Neural progenitor cell (in vitro differentiated cells): ENCODE measurements at regions not wholly inside any gene's neighbourhood (a gene's known extent, or its start where the extent isn't known, plus 50 kb on each side); places are given as distances from the start of the nearest gene placed in this dataset.
A peak's percentile ranks its signal among the peaks of the same experiment; 100 is the strongest.

Experiments
- DNase-seq: peaks from one replicate; pipeline ENCODE4 v3.0.0-alpha.2; 2016; ENCODE audit warnings: low spot score
- H2AFZ ChIP-seq: fragments of 200-600 bp; sonication (generic); replicated peaks from 2 replicates; pipeline ENCODE4 v1.6.1; 2016; ENCODE audit warnings: antibody characterized with exemption
- H3F3A ChIP-seq: fragments of 200-600 bp; sonication (generic); 2 replicates; pipeline ENCODE4 v1.6.1; 2016; ENCODE audit warnings: antibody characterized with exemption, low read depth
- H3K27ac ChIP-seq: fragments of 200-600 bp; sonication (generic); 2 replicates; pipeline ENCODE4 v1.5.1; 2016; ENCODE audit warnings: mild to moderate bottlenecking
- H3K27me3 ChIP-seq: fragments of 200-600 bp; sonication (generic); 2 replicates; pipeline ENCODE4 v1.6.1; 2016; ENCODE audit warnings: mild to moderate bottlenecking, moderate library complexity
- H3K36me3 ChIP-seq: fragments of 200-600 bp; sonication (generic); 2 replicates; pipeline ENCODE4 v1.5.1; 2016
- H3K4me1 ChIP-seq: fragments of 200-600 bp; sonication (generic); 2 replicates; pipeline ENCODE4 v1.6.1; 2016; ENCODE audit warnings: mixed run types
- H3K4me2 ChIP-seq: fragments of 200-600 bp; sonication (generic); 2 replicates; pipeline ENCODE4 v1.6.1; 2016
- H3K4me3 ChIP-seq: fragments of 200-600 bp; sonication (generic); 2 replicates; pipeline ENCODE4 v1.5.1; 2016
- H3K79me2 ChIP-seq: fragments of 200-600 bp; sonication (generic); 2 replicates; pipeline ENCODE4 v1.6.1; 2016; ENCODE audit warnings: low read depth
- H3K9ac ChIP-seq: fragments of 200-600 bp; sonication (generic); 2 replicates; pipeline ENCODE4 v1.6.1; 2016
- H3K9me3 ChIP-seq: fragments of 200-600 bp; sonication (generic); 2 replicates; pipeline ENCODE4 v1.5.1; 2016; ENCODE audit warnings: low read depth
- H4K20me1 ChIP-seq: fragments of 200-600 bp; sonication (generic); 2 replicates; pipeline ENCODE4 v1.6.1; 2016; ENCODE audit warnings: low read depth
- H3K27ac Mint-ChIP-seq: 3 replicates; pipeline ENCODE4 v1.8.0; 2021; ENCODE audit warnings: mixed read lengths
- H3K27me3 Mint-ChIP-seq: 2 replicates; pipeline ENCODE4 v1.8.0; 2022; ENCODE audit warnings: low read depth, mild to moderate bottlenecking, inconsistent platforms, moderate library complexity, mixed read lengths; ENCODE audit not compliant: insufficient read depth
- H3K36me3 Mint-ChIP-seq: 3 replicates; pipeline ENCODE4 v1.8.0; 2021; ENCODE audit warnings: mixed read lengths
- H3K4me1 Mint-ChIP-seq: 3 replicates; pipeline ENCODE4 v1.8.0; 2021; ENCODE audit warnings: mixed read lengths
- H3K4me3 Mint-ChIP-seq: 3 replicates; pipeline ENCODE4 v1.8.0; 2021; ENCODE audit warnings: mild to moderate bottlenecking, moderate library complexity, mixed read lengths
- H3K9me3 Mint-ChIP-seq: 3 replicates; pipeline ENCODE4 v1.8.0; 2020; ENCODE audit warnings: mixed read lengths
- CTCF ChIP-seq: fragments of 200-600 bp; sonication (generic); IDR thresholded peaks from 2 replicates; pipeline ENCODE4 v1.5.1; 2017; ENCODE audit warnings: antibody characterized with exemption, mild to moderate bottlenecking
- EZH2 ChIP-seq: fragments of 200-600 bp; sonication (generic); IDR thresholded peaks from 2 replicates; pipeline ENCODE4 v1.6.1; 2017; ENCODE audit warnings: antibody characterized with exemption, mild to moderate bottlenecking, moderate library complexity
- EZH2phosphoT487 ChIP-seq: fragments of 200-600 bp; sonication (generic); IDR thresholded peaks from 2 replicates; pipeline ENCODE4 v1.6.1; 2017; ENCODE audit warnings: antibody characterized with exemption

GRCh38 chr11:15333407-15333806, 218.7 kb downstream of the INSC start:
- H3K9me3 Mint-ChIP-seq, result no peaks in the 10 kb centered on the region
- peaks cover 9% of the 10 kb centered on the region for H3K27me3 Mint-ChIP-seq
- Histone ChIP-seq H3K27me3 (no peaks in the 10 kb centered on the region), H3K4me1 (peaks cover 12% of the 10 kb centered on the region), H4K20me1 (no peaks in the 10 kb centered on the region), H3F3A (no peaks in the 10 kb centered on the region), H3K4me3 (no peak overlapping the region), H3K9ac (no peak overlapping the region), H3K9me3 (no peaks in the 10 kb centered on the region), H3K4me2 (no peak overlapping the region), H2AFZ (no peak overlapping the region), H3K27ac (no peak overlapping the region), H3K79me2 (no peaks in the 10 kb centered on the region), H3K36me3 (no peaks in the 10 kb centered on the region)
- no peak for DNase-seq
- no peak overlapping the region for H3K4me3 Mint-ChIP-seq
- H3K4me1 Mint-ChIP-seq, result no peaks in the 10 kb centered on the region
- TF ChIP-seq CTCF, result no peak
- no peaks in the 10 kb centered on the region for H3K36me3 Mint-ChIP-seq
- no peak overlapping the region for H3K27ac Mint-ChIP-seq

GRCh38 chr11:15334766-15335165, 220.0 kb downstream of the INSC start:
- H2AFZ ChIP-seq, result no peak overlapping the region
- no peaks in the 10 kb centered on the region for H3K36me3 ChIP-seq
- H3K27me3 ChIP-seq, result no peaks in the 10 kb centered on the region
- no peaks in the 10 kb centered on the region for H3K4me1 Mint-ChIP-seq
- H3K79me2 ChIP-seq, result no peaks in the 10 kb centered on the region
- H4K20me1 ChIP-seq, result no peaks in the 10 kb centered on the region
- no peak overlapping the region for H3K27ac Mint-ChIP-seq
- H3K9ac ChIP-seq, result no peak overlapping the region
- H3F3A ChIP-seq, result no peaks in the 10 kb centered on the region
- H3K9me3 ChIP-seq, result no peaks in the 10 kb centered on the region
- no peak overlapping the region for H3K27ac ChIP-seq
- peaks cover 9% of the 10 kb centered on the region for H3K27me3 Mint-ChIP-seq
- no peak overlapping the region for H3K4me3 ChIP-seq
- DNase-seq, result no peak
- H3K36me3 Mint-ChIP-seq, result peaks cover 2% of the 10 kb centered on the region
- H3K4me3 Mint-ChIP-seq, result no peak overlapping the region
- H3K4me2 ChIP-seq, result no peak overlapping the region
- no peak for TF ChIP-seq EZH2
- TF ChIP-seq EZH2phosphoT487, result no peak
- TF ChIP-seq CTCF, result no peak
- H3K9me3 Mint-ChIP-seq, result peaks cover 6% of the 10 kb centered on the region
- H3K4me1 ChIP-seq, result peaks cover 12% of the 10 kb centered on the region

GRCh38 chr11:15336021-15336420, 221.3 kb downstream of the INSC start:
- no peak overlapping the region for H3K4me3 ChIP-seq
- no peak overlapping the region for H3K4me3 Mint-ChIP-seq
- no peaks in the 10 kb centered on the region for H3K27me3 ChIP-seq
- TF ChIP-seq CTCF, result no peak
- no peak for TF ChIP-seq EZH2
- TF ChIP-seq EZH2phosphoT487, result no peak
- H3K79me2 ChIP-seq, result no peaks in the 10 kb centered on the region
- no peak overlapping the region for H3K27ac ChIP-seq
- H3K9me3 ChIP-seq, result peaks cover 3% of the 10 kb centered on the region
- H3K4me2 ChIP-seq, result no peak overlapping the region
- H3K36me3 ChIP-seq, result no peaks in the 10 kb centered on the region
- peaks cover 4% of the 10 kb centered on the region for H3K4me1 Mint-ChIP-seq
- H4K20me1 ChIP-seq, result no peaks in the 10 kb centered on the region
- peaks cover 2% of the 10 kb centered on the region for H3K36me3 Mint-ChIP-seq
- H3K9me3 Mint-ChIP-seq, result peaks cover 17% of the 10 kb centered on the region
- H3K9ac ChIP-seq, result no peak overlapping the region
- no peaks in the 10 kb centered on the region for H3F3A ChIP-seq
- H3K27ac Mint-ChIP-seq, result no peak overlapping the region
- DNase-seq, result peak; percentile 41
- H3K27me3 Mint-ChIP-seq, result peaks cover 7% of the 10 kb centered on the region
- H3K4me1 ChIP-seq, result peaks cover 17% of the 10 kb centered on the region
- H2AFZ ChIP-seq, result peak overlapping the region; percentile 18

- Mint-ChIP-seq H3K4me1 (peaks cover 17% of the 10 kb centered on the region), H3K27me3 (peaks cover 7% of the 10 kb centered on the region), H3K4me3 (no peak overlapping the region), H3K9me3 (peaks cover 17% of the 10 kb centered on the region), H3K27ac (no peak overlapping the region), H3K36me3 (peaks cover 2% of the 10 kb centered on the region)
- DNase-seq, result no peak
- Histone ChIP-seq H4K20me1 (no peaks in the 10 kb centered on the region), H3K27ac (no peak overlapping the region), H3K4me2 (no peak overlapping the region), H3K9ac (no peak overlapping the region), H3K4me1 (peaks cover 33% of the 10 kb centered on the region), H3F3A (no peaks in the 10 kb centered on the region), H3K9me3 (peaks cover 3% of the 10 kb centered on the region), H3K4me3 (no peak overlapping the region), H3K27me3 (no peaks in the 10 kb centered on the region), H3K36me3 (no peaks in the 10 kb centered on the region), H2AFZ (no peak overlapping the region), H3K79me2 (no peaks in the 10 kb centered on the region)
- TF ChIP-seq CTCF (no peak), EZH2phosphoT487 (no peak), EZH2 (no peak)
Measured at GRCh38 chr11:15339302-15339701, 224.6 kb downstream of the INSC start.
